Stimulated activated CD4-positive, alpha-beta T cell treated with anti-CD3 and anti-CD28 coated beads, Interleukin-2, amount 100 ng/mL, for 48 hours (primary cell): ENCODE measurements at regions not wholly inside any gene's neighbourhood (a gene's known extent, or its start where the extent isn't known, plus 50 kb on each side); places are given as distances from the start of the nearest gene placed in this dataset.

Experiments used
- DNase-seq, 2 donors: peaks; one replicate each; pipeline ENCODE4 v3.0.0-alpha.2; 2020

GRCh38 chr19:30314056-30314804, 58.0 kb upstream of the ZNF536 start:
- no peak for DNase-seq

GRCh38 chr19:30314805-30315155, 57.4 kb upstream of the ZNF536 start:
- DNase-seq, result no peak

GRCh38 chr19:30315159-30315558, 57.0 kb upstream of the ZNF536 start:
- DNase-seq, result no peak

- DNase-seq, result no peak
Measured at GRCh38 chr19:30316000-30316491, 56.1 kb upstream of the ZNF536 start.

GRCh38 chr19:30316560-30317106, 55.6 kb upstream of the ZNF536 start:
- DNase-seq, result no peak

GRCh38 chr19:30317403-30317802, 54.8 kb upstream of the ZNF536 start:
- DNase-seq, result no peak

GRCh38 chr19:30318261-30318660, 53.9 kb upstream of the ZNF536 start:
- DNase-seq, result no peak

- DNase-seq, result no peak
Measured at GRCh38 chr19:30318936-30319335, 53.2 kb upstream of the ZNF536 start.

GRCh38 chr19:30319411-30319810, 52.8 kb upstream of the ZNF536 start:
- no peak for DNase-seq

- no peak for DNase-seq
Measured at GRCh38 chr19:30319876-30320275, 52.3 kb upstream of the ZNF536 start.

- no peak for DNase-seq
Measured at GRCh38 chr19:30320466-30320865, 51.7 kb upstream of the ZNF536 start.

GRCh38 chr19:30320916-30321315, 51.3 kb upstream of the ZNF536 start:
- no peak for DNase-seq
